CD4-positive, alpha-beta T cell treated with Interleukin-17A for 4 hours (primary cell): ENCODE measurements at regions not wholly inside any gene's neighbourhood (a gene's known extent, or its start where the extent isn't known, plus 50 kb on each side); places are given as distances from the start of the nearest gene placed in this dataset.
"Not testable (repeated sequence)": the region's sequence is repeated elsewhere in the genome, so short reads cannot be mapped to it uniquely, and the experiment has no call there.

Experiments used
- DNase-seq: peaks from one replicate; pipeline ENCODE4 v3.0.0-alpha.2; 2020; ENCODE audit warnings: mixed read lengths

GRCh38 chr7:55699450-55699842, 127.1 kb upstream of the VOPP1 start:
- DNase-seq: not testable (repeated sequence)

- DNase-seq: not testable (repeated sequence)
Measured at GRCh38 chr7:55698607-55699449, 126.5 kb upstream of the VOPP1 start.

GRCh38 chr7:55695893-55696701, 123.8 kb upstream of the VOPP1 start:
- DNase-seq: not testable (repeated sequence)

- not testable (repeated sequence) for DNase-seq
Measured at GRCh38 chr7:55694484-55694883, 122.2 kb upstream of the VOPP1 start.

- DNase-seq: not testable (repeated sequence)
Measured at GRCh38 chr7:55688684-55689681, 116.7 kb upstream of the VOPP1 start.

GRCh38 chr7:55688261-55688660, 116.0 kb upstream of the VOPP1 start:
- DNase-seq: not testable (repeated sequence)

- not testable (repeated sequence) for DNase-seq
Measured at GRCh38 chr7:55687252-55687651, 115.0 kb upstream of the VOPP1 start.

- not testable (repeated sequence) for DNase-seq
Measured at GRCh38 chr7:55686771-55687170, 114.5 kb upstream of the VOPP1 start.

GRCh38 chr7:55683501-55683900, 111.2 kb upstream of the VOPP1 start:
- DNase-seq: not testable (repeated sequence)

- not testable (repeated sequence) for DNase-seq
Measured at GRCh38 chr7:55675589-55675988, 103.3 kb upstream of the VOPP1 start.

- not testable (repeated sequence) for DNase-seq
Measured at GRCh38 chr7:55673525-55673924, 101.2 kb upstream of the VOPP1 start.

- DNase-seq: not testable (repeated sequence)
Measured at GRCh38 chr7:55672084-55672483, 99.8 kb upstream of the VOPP1 start.

GRCh38 chr7:55657654-55658053, 85.4 kb upstream of the VOPP1 start:
- DNase-seq: no peak

GRCh38 chr7:55651057-55651456, 78.8 kb upstream of the VOPP1 start:
- DNase-seq: no peak

- DNase-seq: no peak
Measured at GRCh38 chr7:55649238-55649637, 76.9 kb upstream of the VOPP1 start.

- DNase-seq: no peak
Measured at GRCh38 chr7:55644567-55644966, 72.3 kb upstream of the VOPP1 start.

GRCh38 chr7:55642266-55642665, 70.0 kb upstream of the VOPP1 start:
- no peak for DNase-seq

- DNase-seq: no peak
Measured at GRCh38 chr7:55641811-55642210, 69.5 kb upstream of the VOPP1 start.

- peak; percentile 44 for DNase-seq
Measured at GRCh38 chr7:55641273-55641691, 69.0 kb upstream of the VOPP1 start.

- DNase-seq: no peak
Measured at GRCh38 chr7:55639640-55640039, 67.3 kb upstream of the VOPP1 start.

- no peak for DNase-seq
Measured at GRCh38 chr7:55629051-55629677, 56.9 kb upstream of the VOPP1 start.

GRCh38 chr7:55624813-55625212, 52.5 kb upstream of the VOPP1 start:
- DNase-seq: no peak
